WI38 (cell line): ENCODE measurements at regions not wholly inside any gene's neighbourhood (a gene's known extent, or its start where the extent isn't known, plus 50 kb on each side); places are given as distances from the start of the nearest gene placed in this dataset.

Source experiments
- H3K4me3 ChIP-seq: 2 replicates; pipeline ENCODE4 v1.5.1; 2011; ENCODE audit warnings: low read depth, mild to moderate bottlenecking, control low read depth, low read length
- CTCF ChIP-seq: IDR thresholded peaks from 2 replicates; pipeline ENCODE4 v1.5.1; 2012; ENCODE audit warnings: low read depth, mild to moderate bottlenecking, control low read depth, low read length

GRCh38 chr17:77306790-77307478 is 166.2 kb downstream of the SEC14L1 start:
- H3K4me3 ChIP-seq, result no peak overlapping the region
- no peak for TF ChIP-seq CTCF

- no peak for TF ChIP-seq CTCF
These were observed 166.9 kb downstream of the SEC14L1 start for GRCh38 chr17:77307479-77308198.

GRCh38 chr17:77308861-77309726 is 168.3 kb downstream of the SEC14L1 start:
- no peak overlapping the region for H3K4me3 ChIP-seq
- TF ChIP-seq CTCF, result no peak

More at GRCh38 chr17:77307479-77308198, 166.9 kb downstream of the SEC14L1 start:
- no peak overlapping the region for H3K4me3 ChIP-seq

- no peak for TF ChIP-seq CTCF
These were observed 169.6 kb downstream of the SEC14L1 start for GRCh38 chr17:77310336-77310735.

GRCh38 chr17:77311371-77311981 is 170.7 kb downstream of the SEC14L1 start:
- no peak overlapping the region for H3K4me3 ChIP-seq
- TF ChIP-seq CTCF, result no peak

More at GRCh38 chr17:77310336-77310735, 169.6 kb downstream of the SEC14L1 start:
- H3K4me3 ChIP-seq, result no peak overlapping the region

GRCh38 chr17:77312061-77312701 is 171.4 kb downstream of the SEC14L1 start:
- no peak overlapping the region for H3K4me3 ChIP-seq
- no peak for TF ChIP-seq CTCF
